Ovary (tissue), 7 donors: ENCODE measurements at regions not wholly inside any gene's neighbourhood (a gene's known extent, or its start where the extent isn't known, plus 50 kb on each side); places are given as distances from the start of the nearest gene placed in this dataset.

Experiments
- DNase-seq, 5 donors: peaks; one replicate each; pipeline ENCODE4 v3.0.0-alpha.2; 2019 to 2020
- H3K27ac ChIP-seq, 2 donors: fragments of 200-600 bp; one replicate each; pipeline versions ENCODE4 v1.5.1 to v1.8.0; 2019 to 2022
- H3K27me3 ChIP-seq: fragments of 200-600 bp; one replicate; pipeline ENCODE4 v1.8.0; 2022
- H3K36me3 ChIP-seq: fragments of 200-600 bp; sonication (generic); one replicate; pipeline ENCODE4 v1.5.1; 2019
- H3K4me1 ChIP-seq: one replicate; pipeline ENCODE4 v1.8.1; 2013; ENCODE audit warnings: mild to moderate bottlenecking, moderate library complexity; ENCODE audit not compliant: insufficient read depth
- H3K4me3 ChIP-seq: fragments of 200-600 bp; sonication (generic); one replicate; pipeline ENCODE4 v1.5.1; 2017
- H3K9me3 ChIP-seq, 2 donors: fragments of 200-600 bp in 1 of 2; sonication (generic) in 1 of 2; one replicate each; pipeline versions ENCODE4 v1.5.1 to v1.8.1; 2013 to 2019; ENCODE audit warnings: mild to moderate bottlenecking in 1 of 2, moderate library complexity in 1 of 2
- CTCF ChIP-seq, 3 donors: fragments of 450-650 bp in 2 of 3; fragments of 200-600 bp in 1 of 3; IDR thresholded peaks; one replicate each; pipeline versions ENCODE4 v1.5.1 to v1.8.0; 2016 to 2022; ENCODE audit warnings: antibody characterized with exemption in 3 of 3, mild to moderate bottlenecking in 1 of 3
- EP300 ChIP-seq: sonication (generic); formaldehyde crosslinking; IDR thresholded peaks from one replicate; pipeline ENCODE4 v1.6.1; 2017; ENCODE audit warnings: antibody characterized with exemption
- POLR2A ChIP-seq: fragments of 450-650 bp; IDR thresholded peaks from one replicate; pipeline ENCODE4 v1.6.1; 2017; ENCODE audit warnings: antibody characterized with exemption, mild to moderate bottlenecking, moderate library complexity
- WGBS, 3 donors: extraction: QIAGEN DNeasy Blood & Tissue Kit in 1 of 3; methylation state at CpG; one replicate each; pipeline versions ENCODE4 v1.1.5 to v1.1.7; 2013 to 2017; 5-methylcytosine and 5-hydroxymethylcytosine counted together
- intact Hi-C, 4 donors: fragments of 100-400 bp; cut with DNase I; formaldehyde crosslinking; loops; one replicate each; pipeline versions ENCODE4 v1.11.0 to v1.15.1; 2022 to 2023
- donor health status: DM: no; HTN: no; CAD: no; lungs with moderate emphysema.
- donor health status: DM: no; HTN: no; CAD: no.
- donor health status: Bipolar disorder and iron deficiency.
- donor health status: DM: no; HTN: no; CAD: no.
- donor health status: DM: yes; HTN: yes; CAD: no.

- Histone ChIP-seq H3K36me3 (no peaks in the 10 kb centered on the region), H3K4me3 (no peak overlapping the region), H3K4me1 (no peaks in the 10 kb centered on the region), H3K27ac (no peak overlapping the region), H3K27me3 (no peaks in the 10 kb centered on the region), H3K9me3 (no peaks in the 10 kb centered on the region)
- no peak for DNase-seq
- intact Hi-C loops: no loop called here
- no peak for TF ChIP-seq POLR2A
- TF ChIP-seq CTCF (IDR thresholded peaks at IDR 0.05): no peak
Observed at GRCh38 chr7:13276977-13277376, 589.5 kb downstream of the ARL4A start.

GRCh38 chr7:13278020-13278419 lies 590.6 kb downstream of the ARL4A start:
- DNase-seq: no peak
- WGBS, 3 donors: 25 to 63% (median 57%) methylated on average over 3 of the region's 3 CpGs
- no peak for TF ChIP-seq EP300
- no peak for TF ChIP-seq CTCF (IDR thresholded peaks at IDR 0.05)
- TF ChIP-seq POLR2A: no peak
- H3K9me3 ChIP-seq: no peaks in the 10 kb centered on the region
- no peaks in the 10 kb centered on the region for H3K27me3 ChIP-seq
- H3K27ac ChIP-seq: no peak overlapping the region
- no peak overlapping the region for H3K4me3 ChIP-seq
- intact Hi-C loops: no loop called here
- H3K36me3 ChIP-seq: no peaks in the 10 kb centered on the region
- no peaks in the 10 kb centered on the region for H3K4me1 ChIP-seq

- WGBS, 3 donors: 31 to 33% (median 32%) methylated on average over 3 of the region's 3 CpGs
- no peaks in the 10 kb centered on the region for H3K36me3 ChIP-seq
Observed at GRCh38 chr7:13279854-13280435, 592.5 kb downstream of the ARL4A start.

GRCh38 chr7:13282377-13282980 lies 595.0 kb downstream of the ARL4A start:
- intact Hi-C loops: loop anchor here in 1 of 4 donors (10.0 kb wide), 1 partner anchor 1412 kb away; no protein-coding TSS in a partner anchor
- Histone ChIP-seq H3K27ac (no peak overlapping the region), H3K4me1 (no peaks in the 10 kb centered on the region), H3K36me3 (no peaks in the 10 kb centered on the region), H3K9me3 (no peaks in the 10 kb centered on the region), H3K4me3 (no peak overlapping the region), H3K27me3 (no peaks in the 10 kb centered on the region)
- DNase-seq: no peak
- no peak for TF ChIP-seq POLR2A
- no peak for TF ChIP-seq EP300
- no peak for TF ChIP-seq CTCF (IDR thresholded peaks at IDR 0.05)
- WGBS, 3 donors: 46 to 68% (median 62%) methylated on average over 3 of the region's 3 CpGs

More at GRCh38 chr7:13279854-13280435, 592.5 kb downstream of the ARL4A start:
- TF ChIP-seq POLR2A (no peak), CTCF (IDR thresholded peaks at IDR 0.05) (no peak), EP300 (no peak)
- Histone ChIP-seq H3K27ac (no peak overlapping the region), H3K4me1 (no peaks in the 10 kb centered on the region), H3K27me3 (no peaks in the 10 kb centered on the region), H3K9me3 (no peaks in the 10 kb centered on the region), H3K4me3 (no peak overlapping the region)
- DNase-seq: no peak
- intact Hi-C loops: loop anchor here in 1 of 4 donors (10.0 kb wide), 1 partner anchor 1415 kb away; no protein-coding TSS in a partner anchor
